GM12875 (cell line): ENCODE measurements at regions not wholly inside any gene's neighbourhood (a gene's known extent, or its start where the extent isn't known, plus 50 kb on each side); places are given as distances from the start of the nearest gene placed in this dataset.

Experiments used
- H3K4me3 ChIP-seq: one replicate; pipeline ENCODE4 v1.5.1; 2011; ENCODE audit warnings: low read depth, low read length, control low read depth
- TF ChIP-seq, protein P1 (sequence below): IDR thresholded peaks from 2 replicates; pipeline ENCODE4 v1.5.1; 2011; ENCODE audit warnings: low read depth, mild to moderate bottlenecking, control low read depth, inconsistent platforms, low read length, moderate library complexity, borderline replicate concordance; ENCODE audit not compliant: insufficient read depth

DNA sequence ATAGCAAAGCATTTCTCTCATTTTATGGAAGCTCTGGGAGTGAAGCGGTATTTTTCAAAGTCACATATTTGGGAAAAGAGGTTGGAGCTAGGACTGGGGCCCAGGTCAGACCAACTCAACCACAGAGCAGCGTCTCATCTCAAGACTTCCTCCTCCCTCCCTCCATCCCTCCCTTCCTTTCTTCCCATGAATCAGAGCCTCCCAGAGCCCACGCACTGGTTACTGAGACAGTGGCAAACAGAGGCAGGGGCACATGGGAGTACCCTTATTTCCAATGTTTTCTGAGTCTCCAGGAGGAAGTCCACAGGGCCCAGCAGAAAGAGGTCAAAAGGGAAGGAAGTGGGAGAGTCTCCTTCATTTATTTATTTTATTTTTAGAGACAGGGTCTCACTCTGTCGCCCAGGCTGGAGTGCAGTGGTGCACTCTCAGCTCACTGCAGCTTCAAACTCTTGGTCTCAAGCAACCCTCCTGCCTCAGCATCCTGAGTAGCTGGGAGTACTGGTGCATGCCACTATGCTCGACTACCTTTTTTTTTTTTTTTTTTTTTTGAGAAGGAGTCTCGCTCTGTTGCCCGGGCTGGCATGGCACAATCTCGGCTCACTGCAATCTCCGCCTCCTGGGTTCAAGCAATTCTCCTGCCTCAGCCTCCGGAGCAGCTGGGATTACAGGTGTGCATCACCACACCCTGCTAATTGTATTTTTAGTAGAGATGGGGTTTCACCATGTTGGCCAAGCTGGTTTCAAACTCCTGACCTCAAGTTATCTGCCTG is 52.5 kb upstream of the CDKN2AIPNL start:
- H3K4me3 ChIP-seq, result no peak overlapping the region
- TF ChIP-seq, protein P1, sequence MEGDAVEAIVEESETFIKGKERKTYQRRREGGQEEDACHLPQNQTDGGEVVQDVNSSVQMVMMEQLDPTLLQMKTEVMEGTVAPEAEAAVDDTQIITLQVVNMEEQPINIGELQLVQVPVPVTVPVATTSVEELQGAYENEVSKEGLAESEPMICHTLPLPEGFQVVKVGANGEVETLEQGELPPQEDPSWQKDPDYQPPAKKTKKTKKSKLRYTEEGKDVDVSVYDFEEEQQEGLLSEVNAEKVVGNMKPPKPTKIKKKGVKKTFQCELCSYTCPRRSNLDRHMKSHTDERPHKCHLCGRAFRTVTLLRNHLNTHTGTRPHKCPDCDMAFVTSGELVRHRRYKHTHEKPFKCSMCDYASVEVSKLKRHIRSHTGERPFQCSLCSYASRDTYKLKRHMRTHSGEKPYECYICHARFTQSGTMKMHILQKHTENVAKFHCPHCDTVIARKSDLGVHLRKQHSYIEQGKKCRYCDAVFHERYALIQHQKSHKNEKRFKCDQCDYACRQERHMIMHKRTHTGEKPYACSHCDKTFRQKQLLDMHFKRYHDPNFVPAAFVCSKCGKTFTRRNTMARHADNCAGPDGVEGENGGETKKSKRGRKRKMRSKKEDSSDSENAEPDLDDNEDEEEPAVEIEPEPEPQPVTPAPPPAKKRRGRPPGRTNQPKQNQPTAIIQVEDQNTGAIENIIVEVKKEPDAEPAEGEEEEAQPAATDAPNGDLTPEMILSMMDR, result no peak

DNA sequence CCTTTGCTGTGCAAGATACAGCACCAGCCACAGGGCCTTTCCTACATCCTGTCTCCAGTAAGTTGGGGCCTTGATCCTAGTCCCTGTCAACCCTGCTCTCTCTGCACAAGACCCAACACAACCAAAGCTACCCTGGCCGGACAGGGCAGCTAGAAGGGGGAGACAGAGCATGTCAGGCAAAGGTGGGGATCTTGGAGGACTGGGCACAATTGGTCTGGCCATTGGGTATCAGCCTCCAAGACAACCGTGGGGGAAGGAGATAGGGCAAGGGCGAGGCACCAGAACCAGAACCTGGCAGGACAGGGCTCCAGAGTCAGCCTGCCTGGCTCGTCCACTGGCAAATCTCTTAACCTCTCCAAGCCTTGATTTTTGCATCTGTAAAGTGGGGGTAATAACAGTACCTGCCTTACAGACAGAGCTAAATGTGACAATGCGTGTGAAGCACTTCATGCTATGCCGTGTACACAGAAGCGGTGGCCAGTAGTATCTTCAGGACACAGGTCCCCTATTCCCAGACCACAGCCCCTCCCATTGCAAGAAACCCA is 51.6 kb upstream of the CDKN2AIPNL start:
- H3K4me3 ChIP-seq, result no peak overlapping the region
- TF ChIP-seq, protein P1, result no peak

DNA sequence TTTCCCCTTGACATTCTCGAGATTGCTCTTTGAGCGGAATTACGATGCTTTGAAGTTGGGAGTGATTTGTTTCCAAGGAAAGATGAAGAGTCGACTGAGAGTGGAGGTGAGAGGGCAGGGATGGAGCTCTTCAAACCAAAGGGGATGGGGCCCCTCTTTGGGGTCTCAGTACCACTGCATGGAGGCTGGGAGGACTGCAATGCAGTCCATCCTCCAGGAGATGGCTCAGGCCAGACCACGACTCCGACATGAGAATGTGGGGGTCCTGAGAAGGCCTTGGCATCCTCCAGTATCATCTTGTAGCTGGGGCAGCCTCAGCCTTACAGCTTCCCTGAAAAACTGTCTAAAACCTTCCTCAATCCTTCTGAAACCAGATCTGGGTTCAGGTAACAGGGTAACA is 51.1 kb upstream of the CDKN2AIPNL start:
- no peak overlapping the region for H3K4me3 ChIP-seq
- TF ChIP-seq, protein P1, result no peak

DNA sequence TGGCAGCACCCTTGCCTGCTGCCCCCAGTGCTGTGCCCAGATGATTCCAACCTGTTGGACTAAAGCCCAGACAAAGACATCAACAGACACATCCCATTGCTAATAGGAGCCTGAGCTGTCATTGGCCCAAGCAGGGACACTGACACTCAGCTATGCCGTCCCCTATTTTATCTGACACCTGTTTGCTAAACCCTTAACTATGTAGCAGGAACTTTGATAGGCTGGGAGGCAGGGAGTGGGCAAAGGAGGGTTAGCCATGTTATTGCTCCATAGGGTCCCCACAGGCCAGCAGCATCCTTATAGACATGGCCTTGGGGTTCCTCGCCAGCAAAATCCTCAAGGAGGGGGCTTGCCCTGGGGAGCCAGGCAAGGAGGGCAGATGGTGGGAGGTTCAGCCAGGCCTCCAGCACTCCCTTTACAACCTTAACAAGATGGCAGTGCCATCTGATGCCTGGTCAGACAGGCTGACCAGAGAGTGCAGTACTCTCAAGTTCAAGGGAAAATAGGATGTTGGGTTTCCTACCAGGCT is 50.4 kb upstream of the CDKN2AIPNL start:
- TF ChIP-seq, protein P1, result no peak
- no peak overlapping the region for H3K4me3 ChIP-seq
